ENCODE measurements at regions not wholly inside any gene's neighbourhood (a gene's known extent, or its start where the extent isn't known, plus 50 kb on each side); places are given as distances from the start of the nearest gene placed in this dataset.

- no peak overlapping the region for H2AFZ ChIP-seq
- no peaks in the 10 kb centered on the region for H3K9me2 ChIP-seq (ENCODE audit: insufficient read depth)
- no peaks in the 10 kb centered on the region for H3F3A ChIP-seq (replicated peaks; ENCODE audit: low read depth)
- H3K9me3 Mint-ChIP-seq, result no peaks in the 10 kb centered on the region; the same call in 2 of the 3 replicates
- no peak for TF ChIP-seq ZNF462 (CRISPR knock-in tag; IDR thresholded peaks at IDR 0.05)
- no peak for TF ChIP-seq JUNB (IDR thresholded peaks at IDR 0.05; ENCODE audit: unreplicated experiment)
- TF ChIP-seq, protein P1, sequence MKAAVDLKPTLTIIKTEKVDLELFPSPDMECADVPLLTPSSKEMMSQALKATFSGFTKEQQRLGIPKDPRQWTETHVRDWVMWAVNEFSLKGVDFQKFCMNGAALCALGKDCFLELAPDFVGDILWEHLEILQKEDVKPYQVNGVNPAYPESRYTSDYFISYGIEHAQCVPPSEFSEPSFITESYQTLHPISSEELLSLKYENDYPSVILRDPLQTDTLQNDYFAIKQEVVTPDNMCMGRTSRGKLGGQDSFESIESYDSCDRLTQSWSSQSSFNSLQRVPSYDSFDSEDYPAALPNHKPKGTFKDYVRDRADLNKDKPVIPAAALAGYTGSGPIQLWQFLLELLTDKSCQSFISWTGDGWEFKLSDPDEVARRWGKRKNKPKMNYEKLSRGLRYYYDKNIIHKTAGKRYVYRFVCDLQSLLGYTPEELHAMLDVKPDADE (IDR thresholded peaks at IDR 0.05), result no peak
- no peak for TF ChIP-seq EZH2 (IDR thresholded peaks at IDR 0.05; ENCODE audit: low read depth, unreplicated experiment)
- no peak for TF ChIP-seq STAT1 (IDR thresholded peaks at IDR 0.05; ENCODE audit: unreplicated experiment)
- TF ChIP-seq EZH2phosphoT487 (IDR thresholded peaks at IDR 0.05; ENCODE audit: unreplicated experiment), result no peak
- TF ChIP-seq POLR2AphosphoS5 (IDR thresholded peaks at IDR 0.05; ENCODE audit: low read depth), result no peak
- no peak for TF ChIP-seq NANOG (IDR thresholded peaks at IDR 0.05; ENCODE audit: borderline replicate concordance)
- no peak overlapping the region for H3K4me2 ChIP-seq
- no peak for DNase-seq (ENCODE audit: low spot score)
- H3K4me3 ChIP-seq, result no peak overlapping the region
- no peak overlapping the region for H3K27ac Mint-ChIP-seq
- H3K27me3 Mint-ChIP-seq (ENCODE audit: insufficient read depth, low read depth, poor library complexity), result no peaks in the 10 kb centered on the region
- H3K4me3 Mint-ChIP-seq, result no peak overlapping the region
- no peaks in the 10 kb centered on the region for H3K4me1 ChIP-seq (ENCODE audit: insufficient read depth)
- H3K36me3 Mint-ChIP-seq (ENCODE audit: low read depth), result no peaks in the 10 kb centered on the region
- no peaks in the 10 kb centered on the region for H3K27me3 ChIP-seq (ENCODE audit: insufficient read depth)
- no peaks in the 10 kb centered on the region for H3K79me2 ChIP-seq (replicated peaks; ENCODE audit: insufficient read depth)
- H3K4me1 Mint-ChIP-seq, result no peaks in the 10 kb centered on the region
- no peak for ATAC-seq
- H3K36me3 ChIP-seq (ENCODE audit: insufficient read depth), result no peaks in the 10 kb centered on the region
- no peak overlapping the region for H3K27ac ChIP-seq (ENCODE audit: low read depth)
- H4K20me1 ChIP-seq (replicated peaks; ENCODE audit: insufficient read depth), result no peaks in the 10 kb centered on the region
Observed at GRCh38 chr5:13601112-13601511, 343.4 kb downstream of the DNAH5 start.

Measured in GM23338 (cell line).